ENCODE measurements at regions not wholly inside any gene's neighbourhood (a gene's known extent, or its start where the extent isn't known, plus 50 kb on each side); places are given as distances from the start of the nearest gene placed in this dataset.

- TF ChIP-seq CTCF (IDR thresholded peaks at IDR 0.05) (no peak), POLR2AphosphoS5 (IDR thresholded peaks at IDR 0.05) (no peak)
These were observed 148.3 kb downstream of the HNMT start for GRCh38 chr2:138112536-138112935.

Measured in breast epithelium (tissue), 3 donors.